GM12878 (cell line): ENCODE measurements at regions not wholly inside any gene's neighbourhood (a gene's known extent, or its start where the extent isn't known, plus 50 kb on each side); places are given as distances from the start of the nearest gene placed in this dataset.

Experiments used
- ATAC-seq: fragments of 200-7000 bp; cut with Tn5 transposase; 3 replicates; pipeline ENCODE4 v1.9.1; 2020; ENCODE audit warnings: mild to moderate bottlenecking, moderate library complexity
- BruUV-seq: library from RNA; stranded (reverse); fragments of 400-500 nt; replicated peaks from 2 replicates; lab custom pipeline; 2021; lab: Mats Ljungman, UMichigan
- CTCF ChIA-PET: fragments of 300-600 bp; sonication (Branson Sonifier 250); formaldehyde crosslinking; extraction: SDS; loops from one replicate; lab custom pipeline; 2021; ENCODE audit warnings: inconsistent platforms; lab: Yijun Ruan, JAX
- POLR2A ChIA-PET: fragments of 350-600 bp; formaldehyde crosslinking; extraction: SDS; loops from one replicate; lab custom pipeline; 2021; ENCODE audit warnings: inconsistent platforms; lab: Charles Lee
- RAD21 ChIA-PET: fragments of 300-600 bp; sonication (Branson Sonifier 250); formaldehyde crosslinking; loops from one replicate; lab custom pipeline; 2023; ENCODE audit warnings: antibody characterized with exemption; ENCODE audit not compliant: unreplicated experiment; lab: Charles Lee
- SMC1A ChIA-PET: fragments of 300-600 bp; sonication (Branson Sonifier 250); formaldehyde crosslinking; loops from one replicate; lab custom pipeline; 2023; ENCODE audit not compliant: unreplicated experiment, uncharacterized antibody; lab: Charles Lee
- DNase-seq: peaks from one replicate; pipeline ENCODE4 v3.0.0-alpha.2; 2011; ENCODE audit warnings: low read depth, low spot score
- FAIRE-seq: peaks from 3 replicates; lab custom pipeline; 2011; peaks lifted over from hg19 to GRCh38; lab: Jason Lieb, UNC
- H2AFZ ChIP-seq: 2 replicates; pipeline ENCODE4 v1.6.0; 2011; ENCODE audit warnings: low read depth, low read length, control low read depth; ENCODE audit not compliant: control insufficient read depth
- H3K27ac ChIP-seq: 2 replicates; pipeline ENCODE4 v1.5.1; 2011; ENCODE audit warnings: control low read depth; ENCODE audit not compliant: control insufficient read depth, insufficient read depth
- H3K27me3 ChIP-seq, 2 experiments: replicated peaks in 1 of 2; 2 replicates each; pipeline versions ENCODE4 v1.6.0 to v1.6.1; 2011; ENCODE audit warnings: low read length in 1 of 2; ENCODE audit not compliant: control insufficient read depth in 2 of 2, insufficient read depth in 2 of 2
- H3K36me3 ChIP-seq, 2 experiments: 2 replicates each; pipeline ENCODE4 v1.5.1; 2011; ENCODE audit warnings: low read length in 1 of 2; ENCODE audit not compliant: control insufficient read depth in 2 of 2, insufficient read depth in 2 of 2
- H3K4me1 ChIP-seq: 2 replicates; pipeline ENCODE4 v1.6.1; 2011; ENCODE audit warnings: mild to moderate bottlenecking, low read length, moderate library complexity, mixed read lengths; ENCODE audit not compliant: control insufficient read depth, insufficient read depth
- H3K4me2 ChIP-seq: 2 replicates; pipeline ENCODE4 v1.6.0; 2011; ENCODE audit warnings: control low read depth; ENCODE audit not compliant: control insufficient read depth, insufficient read depth
- H3K4me3 ChIP-seq: fragments of 200-600 bp; sonication (generic); 2 replicates; pipeline ENCODE4 v1.5.1; 2016
- H3K79me2 ChIP-seq: 2 replicates; pipeline ENCODE4 v1.6.0; 2011; ENCODE audit warnings: low read length; ENCODE audit not compliant: control insufficient read depth, insufficient read depth
- H3K9ac ChIP-seq: 2 replicates; pipeline ENCODE4 v1.8.0; 2011; ENCODE audit warnings: low read length, control low read depth, mixed read lengths; ENCODE audit not compliant: control insufficient read depth, insufficient read depth
- H3K9me3 ChIP-seq: replicated peaks from 3 replicates; pipeline ENCODE4 v1.5.1; 2011; ENCODE audit warnings: mild to moderate bottlenecking, low read length; ENCODE audit not compliant: control insufficient read depth, insufficient read depth
- H4K20me1 ChIP-seq: 2 replicates; pipeline ENCODE4 v1.6.0; 2011; ENCODE audit not compliant: control insufficient read depth, insufficient read depth
- ETV6 ChIP-seq, 2 experiments: fragments of 450-650 bp in 1 of 2; IDR thresholded peaks in 1 of 2; conservative IDR thresholded peaks in 1 of 2; 2 replicates each; pipeline ENCODE4 v1.6.1; 2014; ENCODE audit warnings: antibody characterized with exemption in 1 of 2, borderline replicate concordance in 1 of 2, low read depth in 1 of 2, mild to moderate bottlenecking in 1 of 2, moderate library complexity in 1 of 2
- MEF2A ChIP-seq: IDR thresholded peaks from 2 replicates; pipeline ENCODE4 v1.6.1; 2011; ENCODE audit warnings: low read depth, mild to moderate bottlenecking, low read length, moderate library complexity; ENCODE audit not compliant: insufficient read depth
- NFIC ChIP-seq: IDR thresholded peaks from 2 replicates; pipeline ENCODE4 v1.6.1; 2012; ENCODE audit warnings: low read depth, mild to moderate bottlenecking, inconsistent platforms, low read length, moderate library complexity
- PAX8 ChIP-seq: fragments of 450-650 bp; IDR thresholded peaks from 2 replicates; pipeline ENCODE4 v1.6.1; 2017; ENCODE audit warnings: mild to moderate bottlenecking, moderate library complexity
- SMC3 ChIP-seq: IDR thresholded peaks from 2 replicates; pipeline ENCODE4 v1.6.1; 2011; ENCODE audit warnings: low read length, improper control_type of control experiment, borderline replicate concordance
- TBL1XR1 ChIP-seq: IDR thresholded peaks from 2 replicates; pipeline ENCODE4 v1.6.1; 2012; ENCODE audit warnings: low read depth, low read length, improper control_type of control experiment
- YBX1 ChIP-seq: fragments of 450-650 bp; IDR thresholded peaks from 2 replicates; pipeline ENCODE4 v1.6.1; 2016; ENCODE audit warnings: antibody characterized with exemption
- WGBS: methylation state at CpG from one replicate; pipeline ENCODE4 v1.1.6; 2016; ENCODE audit warnings: low lambda C conversion rate; ENCODE audit not compliant: insufficient replicate concordance, insufficient coverage; ENCODE audit errors: missing lambda C conversion rate; 5-methylcytosine and 5-hydroxymethylcytosine counted together
- in situ Hi-C: fragments of 300-500 bp; cut with MboI; formaldehyde crosslinking; loops from 9 replicates; pipeline ENCODE4 v1.14.3; 2018; ENCODE audit warnings: mixed read lengths
- intact Hi-C: fragments of 100-400 bp; cut with micrococcal nuclease; formaldehyde crosslinking; loops from one replicate; pipeline ENCODE4 v1.14.2; 2022; ENCODE audit not compliant: unreplicated experiment
- TF ChIP-seq, protein P1 (sequence below): IDR thresholded peaks from 2 replicates; pipeline ENCODE4 v1.6.1; 2011; ENCODE audit warnings: low read depth, low read length, improper control_type of control experiment, borderline replicate concordance
- TF ChIP-seq, protein P2 (sequence below): fragments of 450-650 bp; IDR thresholded peaks from 2 replicates; pipeline ENCODE4 v1.6.1; 2017; ENCODE audit warnings: borderline replicate concordance
- TF ChIP-seq, protein P3 (sequence below): fragments of 150-350 bp; IDR thresholded peaks from 2 replicates; pipeline ENCODE4 v1.6.1; 2016; ENCODE audit warnings: low read depth, low read length

DNA sequence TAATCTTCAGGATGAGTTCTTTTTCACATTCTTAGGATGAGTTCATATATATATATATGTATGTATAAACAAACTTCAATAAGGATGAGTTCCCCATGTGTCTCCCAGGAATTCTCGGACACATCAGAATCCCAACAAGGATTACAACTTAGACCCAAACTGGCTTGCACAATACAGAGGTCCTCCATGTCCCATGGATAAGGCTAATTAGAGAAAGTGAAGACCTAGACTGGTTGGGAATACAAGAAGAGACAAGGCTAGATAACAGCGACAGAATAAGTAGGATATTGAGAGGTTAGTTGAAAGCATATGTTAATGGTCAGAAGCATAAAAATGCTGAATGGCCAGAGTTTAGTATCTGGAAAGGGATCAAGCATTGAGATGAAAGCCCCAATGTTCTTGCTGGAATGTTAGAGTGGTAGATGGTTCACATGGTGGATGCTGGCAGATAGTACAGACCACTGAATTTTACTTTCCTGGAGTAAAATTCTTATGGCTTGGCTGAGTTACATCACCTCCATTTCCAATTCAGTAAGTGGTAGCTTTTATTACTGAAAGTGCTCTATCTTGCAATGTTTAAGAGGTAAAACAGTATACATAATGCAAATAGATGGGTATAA lies 154.9 kb upstream of the EPHA4 start:
- BruUV-seq, result no TSS peak

More for the DNA sequence above, 154.9 kb upstream of the EPHA4 start:
- Histone ChIP-seq H2AFZ (no peak overlapping the region), H3K4me2 (no peak overlapping the region), H3K4me1 (no peaks in the 10 kb centered on the region), H3K9ac (no peak overlapping the region), H3K27me3 (no peaks in the 10 kb centered on the region), H3K27ac (no peak overlapping the region), H4K20me1 (no peaks in the 10 kb centered on the region), H3K9me3 (no peaks in the 10 kb centered on the region), H3K79me2 (no peaks in the 10 kb centered on the region), H3K36me3 (no peaks in the 10 kb centered on the region), H3K4me3 (no peak overlapping the region)
- FAIRE-seq, result no peak
- no peak for DNase-seq
- TF ChIP-seq YBX1 (no peak), MEF2A (no peak), PAX8 (no peak), SMC3 (no peak), ETV6 (conservative IDR thresholded peaks at IDR 0.05 in 1 of 2, IDR thresholded peaks at IDR 0.05 in 1 of 2; ENCODE audit: borderline replicate concordance in 1 of 2, low read depth in 1 of 2) (no peak), NFIC (no peak), TBL1XR1 (no peak)
- TF ChIP-seq, protein P1, sequence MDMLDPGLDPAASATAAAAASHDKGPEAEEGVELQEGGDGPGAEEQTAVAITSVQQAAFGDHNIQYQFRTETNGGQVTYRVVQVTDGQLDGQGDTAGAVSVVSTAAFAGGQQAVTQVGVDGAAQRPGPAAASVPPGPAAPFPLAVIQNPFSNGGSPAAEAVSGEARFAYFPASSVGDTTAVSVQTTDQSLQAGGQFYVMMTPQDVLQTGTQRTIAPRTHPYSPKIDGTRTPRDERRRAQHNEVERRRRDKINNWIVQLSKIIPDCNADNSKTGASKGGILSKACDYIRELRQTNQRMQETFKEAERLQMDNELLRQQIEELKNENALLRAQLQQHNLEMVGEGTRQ, result no peak
- TF ChIP-seq, protein P2, sequence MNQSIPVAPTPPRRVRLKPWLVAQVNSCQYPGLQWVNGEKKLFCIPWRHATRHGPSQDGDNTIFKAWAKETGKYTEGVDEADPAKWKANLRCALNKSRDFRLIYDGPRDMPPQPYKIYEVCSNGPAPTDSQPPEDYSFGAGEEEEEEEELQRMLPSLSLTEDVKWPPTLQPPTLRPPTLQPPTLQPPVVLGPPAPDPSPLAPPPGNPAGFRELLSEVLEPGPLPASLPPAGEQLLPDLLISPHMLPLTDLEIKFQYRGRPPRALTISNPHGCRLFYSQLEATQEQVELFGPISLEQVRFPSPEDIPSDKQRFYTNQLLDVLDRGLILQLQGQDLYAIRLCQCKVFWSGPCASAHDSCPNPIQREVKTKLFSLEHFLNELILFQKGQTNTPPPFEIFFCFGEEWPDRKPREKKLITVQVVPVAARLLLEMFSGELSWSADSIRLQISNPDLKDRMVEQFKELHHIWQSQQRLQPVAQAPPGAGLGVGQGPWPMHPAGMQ, result no peak
- TF ChIP-seq, protein P3, sequence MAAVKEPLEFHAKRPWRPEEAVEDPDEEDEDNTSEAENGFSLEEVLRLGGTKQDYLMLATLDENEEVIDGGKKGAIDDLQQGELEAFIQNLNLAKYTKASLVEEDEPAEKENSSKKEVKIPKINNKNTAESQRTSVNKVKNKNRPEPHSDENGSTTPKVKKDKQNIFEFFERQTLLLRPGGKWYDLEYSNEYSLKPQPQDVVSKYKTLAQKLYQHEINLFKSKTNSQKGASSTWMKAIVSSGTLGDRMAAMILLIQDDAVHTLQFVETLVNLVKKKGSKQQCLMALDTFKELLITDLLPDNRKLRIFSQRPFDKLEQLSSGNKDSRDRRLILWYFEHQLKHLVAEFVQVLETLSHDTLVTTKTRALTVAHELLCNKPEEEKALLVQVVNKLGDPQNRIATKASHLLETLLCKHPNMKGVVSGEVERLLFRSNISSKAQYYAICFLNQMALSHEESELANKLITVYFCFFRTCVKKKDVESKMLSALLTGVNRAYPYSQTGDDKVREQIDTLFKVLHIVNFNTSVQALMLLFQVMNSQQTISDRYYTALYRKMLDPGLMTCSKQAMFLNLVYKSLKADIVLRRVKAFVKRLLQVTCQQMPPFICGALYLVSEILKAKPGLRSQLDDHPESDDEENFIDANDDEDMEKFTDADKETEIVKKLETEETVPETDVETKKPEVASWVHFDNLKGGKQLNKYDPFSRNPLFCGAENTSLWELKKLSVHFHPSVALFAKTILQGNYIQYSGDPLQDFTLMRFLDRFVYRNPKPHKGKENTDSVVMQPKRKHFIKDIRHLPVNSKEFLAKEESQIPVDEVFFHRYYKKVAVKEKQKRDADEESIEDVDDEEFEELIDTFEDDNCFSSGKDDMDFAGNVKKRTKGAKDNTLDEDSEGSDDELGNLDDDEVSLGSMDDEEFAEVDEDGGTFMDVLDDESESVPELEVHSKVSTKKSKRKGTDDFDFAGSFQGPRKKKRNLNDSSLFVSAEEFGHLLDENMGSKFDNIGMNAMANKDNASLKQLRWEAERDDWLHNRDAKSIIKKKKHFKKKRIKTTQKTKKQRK, result no peak
- intact Hi-C loops (no loop called here), in situ Hi-C loops (no loop called here)
- ChIA-PET SMC1A (interaction anchor here (0.6 kb wide), 1 partner anchor 55 kb away, joined by 3 read pairs; no protein-coding TSS in a partner anchor), POLR2A (no interaction called here), RAD21 (no interaction called here), CTCF (no interaction called here)
- ATAC-seq, result no peak
- 92% methylated on average over 2 of the region's 2 CpGs for WGBS
